ENCODE measurements at regions not wholly inside any gene's neighbourhood (a gene's known extent, or its start where the extent isn't known, plus 50 kb on each side); places are given as distances from the start of the nearest gene placed in this dataset.

- ChIA-PET CTCF (no interaction called here), POLR2A (no interaction called here)
- H3K27me3 ChIP-seq (ENCODE audit: control insufficient read depth, insufficient read depth, low read length): no peaks in the 10 kb centered on the region
Observed at GRCh38 chr22:47928631-47929030, 1166.2 kb downstream of the TBC1D22A start.

GRCh38 chr22:47927648-47928210 lies 1165.3 kb downstream of the TBC1D22A start:
- Histone ChIP-seq H3K27me3 (ENCODE audit: control insufficient read depth, insufficient read depth, low read length) (no peaks in the 10 kb centered on the region), H3K4me3 (ENCODE audit: low read depth, low read length) (no peak overlapping the region), H3K36me3 (ENCODE audit: control insufficient read depth, insufficient read depth, low read length) (no peaks in the 10 kb centered on the region)
- ChIA-PET CTCF (no interaction called here), POLR2A (no interaction called here)
- DNase-seq (ENCODE audit: low read depth): no peak
- no peak for TF ChIP-seq CTCF (IDR thresholded peaks at IDR 0.05; ENCODE audit: insufficient read depth, low read depth, low read length)

More at GRCh38 chr22:47928631-47929030, 1166.2 kb downstream of the TBC1D22A start:
- H3K36me3 ChIP-seq (ENCODE audit: control insufficient read depth, insufficient read depth, low read length): no peaks in the 10 kb centered on the region
- DNase-seq (ENCODE audit: low read depth): no peak
- no peak for TF ChIP-seq CTCF (IDR thresholded peaks at IDR 0.05; ENCODE audit: insufficient read depth, low read depth, low read length)
- H3K4me3 ChIP-seq (ENCODE audit: low read depth, low read length): no peak overlapping the region

- no peak for TF ChIP-seq CTCF (IDR thresholded peaks at IDR 0.05; ENCODE audit: insufficient read depth, low read depth, low read length)
- ChIA-PET POLR2A (no interaction called here), CTCF (no interaction called here)
- Histone ChIP-seq H3K27me3 (ENCODE audit: control insufficient read depth, insufficient read depth, low read length) (no peaks in the 10 kb centered on the region), H3K4me3 (ENCODE audit: low read depth, low read length) (no peak overlapping the region), H3K36me3 (ENCODE audit: control insufficient read depth, insufficient read depth, low read length) (no peaks in the 10 kb centered on the region)
- DNase-seq (ENCODE audit: low read depth): no peak
Observed at GRCh38 chr22:47923011-47923427, 1160.6 kb downstream of the TBC1D22A start.

GRCh38 chr22:47921906-47922305 lies 1159.5 kb downstream of the TBC1D22A start:
- DNase-seq (ENCODE audit: low read depth): no peak
- CTCF ChIA-PET: no interaction called here
- POLR2A ChIA-PET: no interaction called here
- TF ChIP-seq CTCF (IDR thresholded peaks at IDR 0.05; ENCODE audit: insufficient read depth, low read depth, low read length): no peak
- Histone ChIP-seq H3K36me3 (ENCODE audit: control insufficient read depth, insufficient read depth, low read length) (no peaks in the 10 kb centered on the region), H3K27me3 (ENCODE audit: control insufficient read depth, insufficient read depth, low read length) (no peaks in the 10 kb centered on the region), H3K4me3 (ENCODE audit: low read depth, low read length) (no peak overlapping the region)

GRCh38 chr22:47920380-47920959 lies 1158.0 kb downstream of the TBC1D22A start:
- H3K36me3 ChIP-seq (ENCODE audit: control insufficient read depth, insufficient read depth, low read length): no peaks in the 10 kb centered on the region
- DNase-seq (ENCODE audit: low read depth): no peak
- no peak for TF ChIP-seq CTCF (IDR thresholded peaks at IDR 0.05; ENCODE audit: insufficient read depth, low read depth, low read length)
- no peaks in the 10 kb centered on the region for H3K27me3 ChIP-seq (ENCODE audit: control insufficient read depth, insufficient read depth, low read length)
- no peak overlapping the region for H3K4me3 ChIP-seq (ENCODE audit: low read depth, low read length)
- POLR2A ChIA-PET: no interaction called here
- CTCF ChIA-PET: no interaction called here

All from BJ (cell line).